Nephron progenitor cell (in vitro differentiated cells): ENCODE measurements at regions not wholly inside any gene's neighbourhood (a gene's known extent, or its start where the extent isn't known, plus 50 kb on each side); places are given as distances from the start of the nearest gene placed in this dataset.
"Not testable (repeated sequence)": the region's sequence is repeated elsewhere in the genome, so short reads cannot be mapped to it uniquely, and the experiment has no call there.

Source experiments
- DNase-seq: peaks from one replicate; pipeline ENCODE4 v3.0.0; 2021
- H3K27ac Mint-ChIP-seq: 2 replicates; pipeline ENCODE4 v1.8.0; 2021; ENCODE audit warnings: mild to moderate bottlenecking, moderate library complexity, mixed read lengths
- H3K27me3 Mint-ChIP-seq: 2 replicates; pipeline ENCODE4 v1.8.0; 2021; ENCODE audit warnings: mild to moderate bottlenecking, low read depth, mixed read lengths; ENCODE audit not compliant: poor library complexity
- H3K36me3 Mint-ChIP-seq: 2 replicates; pipeline ENCODE4 v1.8.0; 2021; ENCODE audit warnings: low read depth, mixed read lengths
- H3K4me1 Mint-ChIP-seq: 2 replicates; pipeline ENCODE4 v1.8.0; 2021; ENCODE audit warnings: mixed read lengths
- H3K4me3 Mint-ChIP-seq: 2 replicates; pipeline ENCODE4 v1.8.0; 2021; ENCODE audit warnings: mild to moderate bottlenecking, moderate library complexity, mixed read lengths
- H3K9me3 Mint-ChIP-seq: 2 replicates; pipeline ENCODE4 v1.8.0; 2021; ENCODE audit warnings: mild to moderate bottlenecking, moderate library complexity, mixed read lengths
- CTCF ChIP-seq: fragments of 200-600 bp; sonication (generic); IDR thresholded peaks from 2 replicates; pipeline ENCODE4 v1.5.0; 2021; ENCODE audit warnings: antibody characterized with exemption

DNA sequence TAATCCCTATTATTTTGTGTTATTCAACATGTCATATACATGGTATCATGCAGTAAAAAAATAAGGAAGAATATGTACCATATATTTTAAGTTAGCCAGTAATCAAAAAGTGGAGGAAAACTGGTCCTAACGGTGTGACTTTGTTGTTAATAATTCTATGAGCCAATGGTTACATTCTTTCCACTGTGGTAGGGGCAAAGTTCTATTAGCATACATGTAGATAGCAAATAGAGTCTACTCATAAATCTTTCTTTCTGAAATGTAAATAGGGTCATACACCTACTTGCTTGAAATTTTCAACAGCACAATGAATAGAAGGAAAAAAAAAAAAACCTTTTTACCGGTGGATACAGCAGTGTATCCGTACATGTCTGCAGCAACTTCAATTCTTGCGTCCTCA, 364.8 kb downstream of the RAB38 start:
- TF ChIP-seq CTCF: no peak
- no peaks in the 10 kb centered on the region for H3K9me3 Mint-ChIP-seq

DNA sequence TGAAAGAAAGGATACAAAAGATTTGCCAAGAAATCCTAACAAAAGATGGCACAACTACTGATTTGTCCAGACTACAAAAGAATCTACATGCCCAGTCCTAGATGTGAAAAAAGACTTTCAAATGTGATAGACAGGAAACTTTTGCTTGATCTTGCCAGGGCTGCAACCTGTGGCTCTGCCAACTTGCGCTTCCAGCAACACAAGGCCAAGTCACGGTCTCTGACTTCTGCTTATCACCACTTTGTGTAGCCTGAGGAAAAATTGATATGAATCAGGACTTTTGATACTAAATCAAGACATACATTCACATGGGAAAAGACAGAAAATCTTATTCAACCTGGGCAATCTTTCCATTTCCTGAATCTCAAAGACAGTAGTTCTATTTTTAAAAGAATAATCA, 366.0 kb downstream of the RAB38 start:
- Mint-ChIP-seq H3K36me3 (no peaks in the 10 kb centered on the region), H3K9me3 (no peaks in the 10 kb centered on the region), H3K4me3 (no peak overlapping the region), H3K4me1 (no peaks in the 10 kb centered on the region), H3K27me3 (no peaks in the 10 kb centered on the region), H3K27ac (no peak overlapping the region)
- DNase-seq: no peak
- no peak for TF ChIP-seq CTCF

More for the DNA sequence above, 364.8 kb downstream of the RAB38 start:
- Mint-ChIP-seq H3K4me1 (no peaks in the 10 kb centered on the region), H3K27me3 (no peaks in the 10 kb centered on the region), H3K27ac (no peak overlapping the region), H3K4me3 (no peak overlapping the region), H3K36me3 (no peaks in the 10 kb centered on the region)
- DNase-seq: no peak

DNA sequence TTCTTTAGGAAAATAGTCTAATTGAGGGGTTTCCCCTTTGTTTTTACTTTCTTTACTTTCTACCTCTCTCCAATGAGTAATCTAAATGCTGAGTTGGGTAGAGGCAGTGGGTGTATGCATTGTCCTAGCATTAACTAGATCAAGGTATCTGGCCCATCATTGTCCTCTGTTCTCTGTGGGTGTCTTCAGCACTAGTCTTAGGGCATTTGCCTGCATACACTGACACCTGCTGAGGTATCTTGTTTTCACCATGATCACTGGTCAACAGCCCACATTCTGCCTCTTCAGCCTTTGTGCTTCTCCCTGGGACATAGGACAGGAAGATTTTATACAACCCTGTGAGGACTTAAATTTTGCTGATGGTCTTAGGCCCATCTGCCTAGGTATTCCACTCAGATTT, 371.1 kb downstream of the RAB38 start:
- Mint-ChIP-seq H3K9me3 (no peaks in the 10 kb centered on the region), H3K4me1 (no peaks in the 10 kb centered on the region), H3K27ac (no peak overlapping the region), H3K36me3 (no peaks in the 10 kb centered on the region), H3K27me3 (peaks cover 3% of the 10 kb centered on the region), H3K4me3 (no peak overlapping the region)
- TF ChIP-seq CTCF: no peak
- DNase-seq: no peak

GRCh38 chr11:87803748-87804147, 371.5 kb downstream of the RAB38 start:
- no peaks in the 10 kb centered on the region for H3K4me1 Mint-ChIP-seq
- no peak for TF ChIP-seq CTCF
- H3K27ac Mint-ChIP-seq: no peak overlapping the region
- no peaks in the 10 kb centered on the region for H3K9me3 Mint-ChIP-seq
- DNase-seq: no peak
- H3K4me3 Mint-ChIP-seq: no peak overlapping the region
- peaks cover 3% of the 10 kb centered on the region for H3K27me3 Mint-ChIP-seq
- no peaks in the 10 kb centered on the region for H3K36me3 Mint-ChIP-seq

DNA sequence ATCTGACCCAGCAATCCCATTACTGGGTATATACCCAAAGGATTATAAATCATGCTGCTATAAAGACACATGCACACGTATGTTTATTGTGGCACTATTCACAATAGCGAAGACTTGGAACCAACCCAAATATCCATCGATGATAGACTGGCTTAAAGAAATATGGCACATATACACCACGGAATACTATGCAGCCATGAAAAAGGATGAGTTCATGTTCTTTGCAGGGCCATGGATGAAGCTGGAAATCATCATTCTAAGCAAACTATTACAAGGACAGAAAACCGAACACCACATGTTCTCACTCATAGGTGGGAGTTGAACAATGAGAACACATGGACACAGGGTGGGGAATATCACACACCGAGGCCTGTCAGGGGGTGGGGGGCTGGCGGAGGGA, 390.4 kb downstream of the RAB38 start:
- H3K4me1 Mint-ChIP-seq, H3K27ac Mint-ChIP-seq, H3K36me3 Mint-ChIP-seq, H3K27me3 Mint-ChIP-seq, H3K4me3 Mint-ChIP-seq, H3K9me3 Mint-ChIP-seq, DNase-seq: not testable (repeated sequence)

DNA sequence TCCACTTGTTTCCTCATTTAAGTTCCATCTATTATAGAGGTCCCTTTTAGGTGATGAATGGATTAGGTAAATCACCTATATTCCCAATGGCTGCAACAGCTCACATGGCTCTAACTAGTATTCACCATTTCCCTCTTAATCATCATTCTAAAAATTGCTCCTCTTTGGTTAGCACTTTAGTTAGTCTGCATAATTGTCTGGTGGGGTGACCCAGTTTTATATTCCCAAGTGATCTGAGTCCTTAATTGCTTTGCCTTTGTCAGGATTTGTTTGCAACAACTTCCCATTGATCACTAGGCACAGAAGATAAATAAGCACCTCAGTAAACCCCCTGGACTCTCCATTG, 395.2 kb downstream of the RAB38 start:
- no peak overlapping the region for H3K4me3 Mint-ChIP-seq
- H3K27me3 Mint-ChIP-seq: peaks cover 4% of the 10 kb centered on the region
- H3K9me3 Mint-ChIP-seq: peaks cover 3% of the 10 kb centered on the region
- TF ChIP-seq CTCF: no peak
- no peak for DNase-seq
- no peak overlapping the region for H3K27ac Mint-ChIP-seq
- H3K36me3 Mint-ChIP-seq: no peaks in the 10 kb centered on the region
- no peaks in the 10 kb centered on the region for H3K4me1 Mint-ChIP-seq
